ENCODE measurements at regions not wholly inside any gene's neighbourhood (a gene's known extent, or its start where the extent isn't known, plus 50 kb on each side); places are given as distances from the start of the nearest gene placed in this dataset.

DNA sequence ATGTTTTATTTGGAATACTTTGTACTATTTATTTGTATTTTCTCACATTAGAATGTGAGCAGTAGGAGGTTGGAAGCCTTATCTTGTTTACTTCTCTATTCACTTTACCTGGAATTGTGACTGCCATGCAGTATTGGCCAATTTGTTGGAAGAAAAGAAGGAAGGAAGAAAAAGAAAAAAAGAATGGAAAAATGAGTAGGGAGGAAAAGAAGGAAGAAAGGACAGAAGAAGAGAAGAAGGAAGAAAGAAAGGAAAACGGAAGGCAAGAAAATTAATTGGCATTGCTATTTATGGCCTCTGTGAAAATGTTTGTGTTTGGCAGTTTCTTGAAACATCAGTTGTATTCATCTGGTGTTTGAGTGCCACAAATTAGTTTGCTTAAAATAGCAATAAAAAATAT lies 575.2 kb upstream of the ZNF608 start:
- Histone ChIP-seq H4K20me1 (replicated peaks; ENCODE audit: control insufficient read depth, extremely low read depth, insufficient read depth, low read length) (no peaks in the 10 kb centered on the region), H3K4me2 (ENCODE audit: insufficient read depth, low read length) (no peak overlapping the region), H3K9ac (replicated peaks; ENCODE audit: extremely low read depth, insufficient read depth, low read length) (no peak overlapping the region), H3K27ac (ENCODE audit: insufficient read depth, low read depth, low read length) (no peak overlapping the region), H3K9me3 (replicated peaks; ENCODE audit: control insufficient read depth, insufficient read depth, low read length) (no peaks in the 10 kb centered on the region), H3K36me3 (ENCODE audit: control insufficient read depth in 2 of 2, extremely low read depth in 1 of 2, insufficient read depth in 2 of 2, low read length in 2 of 2) (no peaks in the 10 kb centered on the region), H2AFZ (ENCODE audit: low read depth, low read length) (no peak overlapping the region), H3K9me1 (replicated peaks; ENCODE audit: control insufficient read depth, extremely low read depth, insufficient read depth, low read length) (no peaks in the 10 kb centered on the region), H3K27me3 (ENCODE audit: control insufficient read depth in 2 of 2, insufficient read depth in 2 of 2, low read length in 2 of 2) (no peaks in the 10 kb centered on the region), H3K79me2 (ENCODE audit: control insufficient read depth, insufficient read depth, low read length) (no peaks in the 10 kb centered on the region), H3K4me1 (ENCODE audit: control insufficient read depth, extremely low read depth, insufficient read depth, low read length) (peaks cover 8% of the 10 kb centered on the region), H3K4me3 (replicated peaks in 1 of 3; ENCODE audit: insufficient read depth in 1 of 3, low read depth in 1 of 3, low read length in 3 of 3) (no peak overlapping the region)
- no peak for DNase-seq (ENCODE audit: low read depth, low spot score)
- BruUV-seq (replicated peaks) = no TSS peak
- CTCF ChIA-PET = interaction anchor here (0.8 to 1.1 kb wide), 3 partner anchors 10 to 23 kb away, joined by 3 to 4 read pairs (median 3); no protein-coding TSS in a partner anchor
- dilution Hi-C loops (cut with MboI; ENCODE audit: extremely low pct_ligation_motif_present, low sequenced_read_pairs) (no loop called here), intact Hi-C loops (cut with micrococcal nuclease) (no loop called here)
- no peak for FAIRE-seq
- TF ChIP-seq, protein P1, sequence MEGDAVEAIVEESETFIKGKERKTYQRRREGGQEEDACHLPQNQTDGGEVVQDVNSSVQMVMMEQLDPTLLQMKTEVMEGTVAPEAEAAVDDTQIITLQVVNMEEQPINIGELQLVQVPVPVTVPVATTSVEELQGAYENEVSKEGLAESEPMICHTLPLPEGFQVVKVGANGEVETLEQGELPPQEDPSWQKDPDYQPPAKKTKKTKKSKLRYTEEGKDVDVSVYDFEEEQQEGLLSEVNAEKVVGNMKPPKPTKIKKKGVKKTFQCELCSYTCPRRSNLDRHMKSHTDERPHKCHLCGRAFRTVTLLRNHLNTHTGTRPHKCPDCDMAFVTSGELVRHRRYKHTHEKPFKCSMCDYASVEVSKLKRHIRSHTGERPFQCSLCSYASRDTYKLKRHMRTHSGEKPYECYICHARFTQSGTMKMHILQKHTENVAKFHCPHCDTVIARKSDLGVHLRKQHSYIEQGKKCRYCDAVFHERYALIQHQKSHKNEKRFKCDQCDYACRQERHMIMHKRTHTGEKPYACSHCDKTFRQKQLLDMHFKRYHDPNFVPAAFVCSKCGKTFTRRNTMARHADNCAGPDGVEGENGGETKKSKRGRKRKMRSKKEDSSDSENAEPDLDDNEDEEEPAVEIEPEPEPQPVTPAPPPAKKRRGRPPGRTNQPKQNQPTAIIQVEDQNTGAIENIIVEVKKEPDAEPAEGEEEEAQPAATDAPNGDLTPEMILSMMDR (IDR thresholded peaks at IDR 0.05; ENCODE audit: extremely low read depth in 1 of 2, insufficient read depth in 1 of 2, low read depth in 1 of 2, low read length in 2 of 2) = no peak
- TF ChIP-seq JUN (IDR thresholded peaks at IDR 0.05; ENCODE audit: borderline replicate concordance, insufficient read depth, insufficient read length, low read depth) (no peak), GATA2 (IDR thresholded peaks at IDR 0.05; ENCODE audit: insufficient read depth, insufficient read length, low read depth, low read length) (no peak), MYC (IDR thresholded peaks at IDR 0.05; ENCODE audit: low read depth, low read length) (no peak), POLR2AphosphoS5 (IDR thresholded peaks at IDR 0.05; ENCODE audit: insufficient read depth, low read depth, low read length) (no peak), EZH2 (IDR thresholded peaks at IDR 0.05; ENCODE audit: borderline replicate concordance, low read depth, low read length, severe bottlenecking) (no peak), POLR2A (IDR thresholded peaks at IDR 0.05; ENCODE audit: low read depth, low read length) (no peak), FOS (IDR thresholded peaks at IDR 0.05; ENCODE audit: borderline replicate concordance, insufficient read depth, low read length) (no peak)
- TF ChIP-seq, protein P2, sequence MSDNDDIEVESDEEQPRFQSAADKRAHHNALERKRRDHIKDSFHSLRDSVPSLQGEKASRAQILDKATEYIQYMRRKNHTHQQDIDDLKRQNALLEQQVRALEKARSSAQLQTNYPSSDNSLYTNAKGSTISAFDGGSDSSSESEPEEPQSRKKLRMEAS (IDR thresholded peaks at IDR 0.05; ENCODE audit: insufficient read depth, insufficient read length) = no peak
- POLR2A ChIA-PET = no interaction called here

Measured in endothelial cell of umbilical vein (primary cell).